Neuronal stem cell (in vitro differentiated cells): ENCODE measurements at regions not wholly inside any gene's neighbourhood (a gene's known extent, or its start where the extent isn't known, plus 50 kb on each side); places are given as distances from the start of the nearest gene placed in this dataset.

Experiments
- DNase-seq: peaks from one replicate; pipeline ENCODE4 v3.0.0-alpha.2; 2013; ENCODE audit warnings: low spot score
- H2AFZ ChIP-seq: one replicate; pipeline ENCODE4 v1.6.1; 2013; ENCODE audit warnings: mild to moderate bottlenecking, low read length, inconsistent platforms
- H2AK5ac ChIP-seq: 2 replicates; pipeline ENCODE4 v1.6.1; 2013; ENCODE audit warnings: low read depth, mild to moderate bottlenecking, inconsistent platforms, low read length, moderate library complexity, mixed read lengths
- H2BK120ac ChIP-seq: 2 replicates; pipeline ENCODE4 v1.6.1; 2013; ENCODE audit warnings: low read depth, mild to moderate bottlenecking, inconsistent platforms, low read length, moderate library complexity, mixed read lengths
- H2BK12ac ChIP-seq: one replicate; pipeline ENCODE4 v1.6.1; 2013; ENCODE audit warnings: low read length, inconsistent platforms
- H2BK15ac ChIP-seq: 2 replicates; pipeline ENCODE4 v1.6.1; 2013; ENCODE audit warnings: mild to moderate bottlenecking, low read length, inconsistent platforms, mixed read lengths
- H2BK5ac ChIP-seq: one replicate; pipeline ENCODE4 v1.6.1; 2013; ENCODE audit warnings: inconsistent platforms, mild to moderate bottlenecking, low read length, moderate library complexity
- H3K14ac ChIP-seq: one replicate; pipeline ENCODE4 v1.6.1; 2013; ENCODE audit warnings: low read length, inconsistent platforms
- H3K18ac ChIP-seq: 2 replicates; pipeline ENCODE4 v1.6.1; 2013; ENCODE audit warnings: low read length, inconsistent platforms
- H3K23ac ChIP-seq: 2 replicates; pipeline ENCODE4 v1.6.1; 2013; ENCODE audit warnings: low read depth, mild to moderate bottlenecking, mixed read lengths, low read length, inconsistent platforms; ENCODE audit not compliant: poor library complexity
- H3K27ac ChIP-seq: replicated peaks from 3 replicates; pipeline ENCODE4 v1.5.1; 2013; ENCODE audit warnings: low read length, inconsistent platforms
- H3K27me3 ChIP-seq, 3 experiments: 2 replicates each; pipeline ENCODE4 v1.6.1; 2013; ENCODE audit warnings: low read length in 3 of 3, mild to moderate bottlenecking in 2 of 3, inconsistent platforms in 1 of 3, low read depth in 1 of 3, mixed read lengths in 1 of 3, moderate library complexity in 1 of 3; ENCODE audit not compliant: control insufficient read depth in 3 of 3, insufficient read depth in 3 of 3
- H3K36me3 ChIP-seq, 2 donors: replicated peaks in 1 of 2; 2 replicates each; pipeline ENCODE4 v1.6.1; 2013; ENCODE audit warnings: low read length in 2 of 2; ENCODE audit not compliant: control insufficient read depth in 2 of 2, insufficient read depth in 2 of 2
- H3K4ac ChIP-seq: 2 replicates; pipeline ENCODE4 v1.6.1; 2013; ENCODE audit warnings: inconsistent platforms, mild to moderate bottlenecking, low read length, moderate library complexity
- H3K4me1 ChIP-seq, 2 donors: 1 replicate in 1 of 2; 2 replicates in 1 of 2; pipeline ENCODE4 v1.6.1; 2013; ENCODE audit warnings: low read length in 2 of 2, low read depth in 1 of 2; ENCODE audit not compliant: control insufficient read depth in 2 of 2, insufficient read depth in 1 of 2
- H3K4me2 ChIP-seq: one replicate; pipeline ENCODE4 v1.6.1; 2013; ENCODE audit warnings: mild to moderate bottlenecking, low read length, inconsistent platforms; ENCODE audit not compliant: insufficient read depth, poor library complexity, severe bottlenecking
- H3K4me3 ChIP-seq, 2 donors: 2 replicates each; pipeline ENCODE4 v1.5.1; 2013; ENCODE audit warnings: low read length in 2 of 2, mild to moderate bottlenecking in 2 of 2, inconsistent platforms in 1 of 2, moderate library complexity in 1 of 2
- H3K79me1 ChIP-seq: one replicate; pipeline ENCODE4 v1.6.1; 2013; ENCODE audit warnings: low read depth, mild to moderate bottlenecking, inconsistent platforms, low read length, moderate library complexity
- H3K9ac ChIP-seq: one replicate; pipeline ENCODE4 v1.6.1; 2013; ENCODE audit warnings: mild to moderate bottlenecking, low read depth, low read length, inconsistent platforms; ENCODE audit not compliant: poor library complexity
- H3K9me3 ChIP-seq, 2 donors: replicated peaks in 1 of 2; 2 replicates each; pipeline versions ENCODE3 to v1.6.1; 2013; ENCODE audit warnings: low read length in 2 of 2, mild to moderate bottlenecking in 2 of 2, inconsistent platforms in 1 of 2, low read depth in 1 of 2, mixed read lengths in 1 of 2, moderate library complexity in 1 of 2; ENCODE audit not compliant: control insufficient read depth in 2 of 2, insufficient read depth in 1 of 2
- H4K8ac ChIP-seq: one replicate; pipeline ENCODE4 v1.6.1; 2013; ENCODE audit warnings: low read depth, mild to moderate bottlenecking, inconsistent platforms, low read length, moderate library complexity
- H4K91ac ChIP-seq: one replicate; pipeline ENCODE4 v1.6.1; 2013; ENCODE audit warnings: low read length, low read depth, mild to moderate bottlenecking, inconsistent platforms; ENCODE audit not compliant: poor library complexity
- WGBS, 2 donors: extraction: QIAGEN DNeasy Blood & Tissue Kit; methylation state at CpG; one replicate each; pipeline ENCODE4 v1.1.7; 2013; ENCODE audit warnings: missing lambda C conversion rate in 2 of 2, mixed read lengths in 1 of 2; ENCODE audit not compliant: insufficient read length in 2 of 2, insufficient replicate concordance in 1 of 2; ENCODE audit errors: extremely low coverage in 2 of 2; 5-methylcytosine and 5-hydroxymethylcytosine counted together

GRCh38 chr6:115819506-115819905 lies 241.2 kb downstream of the FRK start:
- H3K4ac ChIP-seq, result no peak overlapping the region
- no peak overlapping the region for H3K14ac ChIP-seq
- H2BK5ac ChIP-seq, result no peak overlapping the region
- no peak overlapping the region for H3K18ac ChIP-seq
- H2BK12ac ChIP-seq, result no peak overlapping the region
- no peak for DNase-seq
- no peak overlapping the region for H3K4me3 ChIP-seq
- no peak overlapping the region for H4K8ac ChIP-seq
- H2BK120ac ChIP-seq, result no peak overlapping the region
- H3K4me1 ChIP-seq, result no peaks in the 10 kb centered on the region
- no peaks in the 10 kb centered on the region for H3K36me3 ChIP-seq
- H2BK15ac ChIP-seq, result no peak overlapping the region
- WGBS, 2 donors, result no CpG with 5 or more reads among the region's 4 CpGs
- no peak overlapping the region for H3K23ac ChIP-seq
- H3K27ac ChIP-seq, result no peak overlapping the region
- no peak overlapping the region for H3K9ac ChIP-seq
- H3K9me3 ChIP-seq, result no peaks in the 10 kb centered on the region
- no peaks in the 10 kb centered on the region for H3K27me3 ChIP-seq
- no peak overlapping the region for H3K4me2 ChIP-seq
- H2AFZ ChIP-seq, result no peak overlapping the region
- H3K79me1 ChIP-seq, result no peaks in the 10 kb centered on the region
- H4K91ac ChIP-seq, result no peak overlapping the region
- H2AK5ac ChIP-seq, result no peak overlapping the region

GRCh38 chr6:115817161-115817560 lies 243.5 kb downstream of the FRK start:
- Histone ChIP-seq H3K23ac (no peak overlapping the region), H3K18ac (no peak overlapping the region), H3K9ac (no peak overlapping the region), H2BK120ac (no peak overlapping the region), H3K9me3 (no peaks in the 10 kb centered on the region), H3K27me3 (no peaks in the 10 kb centered on the region), H3K4ac (no peak overlapping the region), H4K91ac (no peak overlapping the region), H3K4me1 (no peaks in the 10 kb centered on the region), H3K36me3 (no peaks in the 10 kb centered on the region), H2AFZ (no peak overlapping the region), H3K4me2 (no peak overlapping the region), H3K4me3 (no peak overlapping the region), H4K8ac (no peak overlapping the region), H2BK15ac (no peak overlapping the region), H2BK5ac (no peak overlapping the region), H3K27ac (no peak overlapping the region), H2AK5ac (no peak overlapping the region), H3K14ac (no peak overlapping the region), H3K79me1 (no peaks in the 10 kb centered on the region), H2BK12ac (no peak overlapping the region)
- no CpG with 5 or more reads among the region's 2 CpGs for WGBS, 2 donors
- no peak for DNase-seq

GRCh38 chr6:115814907-115815306 lies 245.8 kb downstream of the FRK start:
- H4K8ac ChIP-seq, result no peak overlapping the region
- no CpG with 5 or more reads among the region's 1 CpG for WGBS, 2 donors
- no peak overlapping the region for H3K18ac ChIP-seq
- H3K23ac ChIP-seq, result no peak overlapping the region
- H3K27ac ChIP-seq, result no peak overlapping the region
- H3K4me2 ChIP-seq, result no peak overlapping the region
- no peak overlapping the region for H3K9ac ChIP-seq
- no peaks in the 10 kb centered on the region for H3K9me3 ChIP-seq
- H3K4ac ChIP-seq, result no peak overlapping the region
- no peaks in the 10 kb centered on the region for H3K27me3 ChIP-seq
- no peaks in the 10 kb centered on the region for H3K4me1 ChIP-seq
- no peaks in the 10 kb centered on the region for H3K36me3 ChIP-seq
- no peak for DNase-seq
- no peak overlapping the region for H2BK12ac ChIP-seq
- H2BK120ac ChIP-seq, result no peak overlapping the region
- H2AFZ ChIP-seq, result no peak overlapping the region
- no peaks in the 10 kb centered on the region for H3K79me1 ChIP-seq
- no peak overlapping the region for H4K91ac ChIP-seq
- no peak overlapping the region for H2BK15ac ChIP-seq
- H3K14ac ChIP-seq, result no peak overlapping the region
- no peak overlapping the region for H3K4me3 ChIP-seq
- H2BK5ac ChIP-seq, result no peak overlapping the region
- H2AK5ac ChIP-seq, result no peak overlapping the region

- no peak overlapping the region for H3K27ac ChIP-seq
- H4K8ac ChIP-seq, result no peak overlapping the region
- H3K14ac ChIP-seq, result no peak overlapping the region
- H3K27me3 ChIP-seq, result no peaks in the 10 kb centered on the region
- H3K4me1 ChIP-seq, result no peaks in the 10 kb centered on the region
- no peak overlapping the region for H3K18ac ChIP-seq
- DNase-seq, result no peak
- no peaks in the 10 kb centered on the region for H3K36me3 ChIP-seq
- no peak overlapping the region for H3K4me3 ChIP-seq
- WGBS, 2 donors, result no CpG with 5 or more reads among the region's 5 CpGs
- H2BK12ac ChIP-seq, result no peak overlapping the region
- H2BK5ac ChIP-seq, result no peak overlapping the region
- no peaks in the 10 kb centered on the region for H3K79me1 ChIP-seq
- H3K9me3 ChIP-seq, result no peaks in the 10 kb centered on the region
- no peak overlapping the region for H2BK120ac ChIP-seq
- H2BK15ac ChIP-seq, result no peak overlapping the region
- H3K4me2 ChIP-seq, result no peak overlapping the region
- H2AK5ac ChIP-seq, result no peak overlapping the region
- no peak overlapping the region for H3K4ac ChIP-seq
- H3K23ac ChIP-seq, result no peak overlapping the region
- no peak overlapping the region for H3K9ac ChIP-seq
- no peak overlapping the region for H4K91ac ChIP-seq
- no peak overlapping the region for H2AFZ ChIP-seq
These were observed 249.2 kb downstream of the FRK start for GRCh38 chr6:115811541-115811940.
